ENCODE measurements at regions not wholly inside any gene's neighbourhood (a gene's known extent, or its start where the extent isn't known, plus 50 kb on each side); places are given as distances from the start of the nearest gene placed in this dataset.
"Not testable (repeated sequence)": the region's sequence is repeated elsewhere in the genome, so short reads cannot be mapped to it uniquely, and the experiment has no call there.

- H2BK15ac ChIP-seq (ENCODE audit: low read length), result no peak overlapping the region
These were observed 336.3 kb downstream of the PPP1R3A start for GRCh38 chr7:113582471-113582870.

GRCh38 chr7:113563257-113563656 is 355.6 kb downstream of the PPP1R3A start:
- H3K79me1 ChIP-seq (ENCODE audit: low read depth, low read length); DNase-seq (ENCODE audit: low spot score); H2BK12ac ChIP-seq (ENCODE audit: low read length); H3K4me3 ChIP-seq (ENCODE audit: low read length in 2 of 2); H2BK120ac ChIP-seq (ENCODE audit: low read depth, low read length); H2BK15ac ChIP-seq (ENCODE audit: low read length); H3K23ac ChIP-seq (ENCODE audit: low read depth, low read length, poor library complexity); H3K9ac ChIP-seq (ENCODE audit: low read depth, low read length, poor library complexity); H3K4ac ChIP-seq (ENCODE audit: low read length); H4K91ac ChIP-seq (ENCODE audit: low read depth, low read length, poor library complexity); H3K27me3 ChIP-seq (ENCODE audit: control insufficient read depth in 3 of 3, insufficient read depth in 3 of 3, low read depth in 1 of 3, low read length in 3 of 3); H3K9me3 ChIP-seq (replicated peaks in 1 of 2; ENCODE audit: control insufficient read depth in 2 of 2, insufficient read depth in 1 of 2, low read depth in 1 of 2, low read length in 2 of 2); H3K36me3 ChIP-seq (replicated peaks in 1 of 2; ENCODE audit: control insufficient read depth in 2 of 2, insufficient read depth in 2 of 2, low read length in 2 of 2); H3K4me1 ChIP-seq (ENCODE audit: control insufficient read depth in 2 of 2, insufficient read depth in 1 of 2, low read depth in 1 of 2, low read length in 2 of 2); H3K14ac ChIP-seq (ENCODE audit: low read length); H3K4me2 ChIP-seq (ENCODE audit: insufficient read depth, low read length, poor library complexity, severe bottlenecking); H2AFZ ChIP-seq (ENCODE audit: low read length); H2AK5ac ChIP-seq (ENCODE audit: low read depth, low read length); H3K18ac ChIP-seq (ENCODE audit: low read length); H4K8ac ChIP-seq (ENCODE audit: low read depth, low read length); H2BK5ac ChIP-seq (ENCODE audit: low read length); H3K27ac ChIP-seq (replicated peaks; ENCODE audit: low read length): not testable (repeated sequence)
- no CpG with 5 or more reads among the region's 8 CpGs for WGBS, 2 donors (ENCODE audit: extremely low coverage in 2 of 2, insufficient read length in 2 of 2, insufficient replicate concordance in 1 of 2)

More at GRCh38 chr7:113582471-113582870, 336.3 kb downstream of the PPP1R3A start:
- no peak overlapping the region for H3K14ac ChIP-seq (ENCODE audit: low read length)
- no peak overlapping the region for H4K8ac ChIP-seq (ENCODE audit: low read depth, low read length)
- no peak overlapping the region for H2AFZ ChIP-seq (ENCODE audit: low read length)
- no peak overlapping the region for H2BK12ac ChIP-seq (ENCODE audit: low read length)
- H3K23ac ChIP-seq (ENCODE audit: low read depth, low read length, poor library complexity), result no peak overlapping the region
- no peak overlapping the region for H3K9ac ChIP-seq (ENCODE audit: low read depth, low read length, poor library complexity)
- H3K4me1 ChIP-seq (ENCODE audit: control insufficient read depth in 2 of 2, insufficient read depth in 1 of 2, low read depth in 1 of 2, low read length in 2 of 2), result no peaks in the 10 kb centered on the region
- no peaks in the 10 kb centered on the region for H3K9me3 ChIP-seq (replicated peaks in 1 of 2; ENCODE audit: control insufficient read depth in 2 of 2, insufficient read depth in 1 of 2, low read depth in 1 of 2, low read length in 2 of 2)
- H2AK5ac ChIP-seq (ENCODE audit: low read depth, low read length), result no peak overlapping the region
- no peaks in the 10 kb centered on the region for H3K79me1 ChIP-seq (ENCODE audit: low read depth, low read length)
- no peaks in the 10 kb centered on the region for H3K27me3 ChIP-seq (ENCODE audit: control insufficient read depth in 3 of 3, insufficient read depth in 3 of 3, low read depth in 1 of 3, low read length in 3 of 3)
- no peak overlapping the region for H4K91ac ChIP-seq (ENCODE audit: low read depth, low read length, poor library complexity)
- no peak overlapping the region for H2BK5ac ChIP-seq (ENCODE audit: low read length)
- H2BK120ac ChIP-seq (ENCODE audit: low read depth, low read length), result no peak overlapping the region
- no peak overlapping the region for H3K4ac ChIP-seq (ENCODE audit: low read length)
- no peak overlapping the region for H3K18ac ChIP-seq (ENCODE audit: low read length)
- H3K4me2 ChIP-seq (ENCODE audit: insufficient read depth, low read length, poor library complexity, severe bottlenecking), result no peak overlapping the region
- no peak for DNase-seq (ENCODE audit: low spot score)
- H3K36me3 ChIP-seq (replicated peaks in 1 of 2; ENCODE audit: control insufficient read depth in 2 of 2, insufficient read depth in 2 of 2, low read length in 2 of 2), result no peaks in the 10 kb centered on the region
- H3K4me3 ChIP-seq (ENCODE audit: low read length in 2 of 2), result no peak overlapping the region
- H3K27ac ChIP-seq (replicated peaks; ENCODE audit: low read length), result no peak overlapping the region

GRCh38 chr7:113562801-113563200 is 356.0 kb downstream of the PPP1R3A start:
- Histone ChIP-seq H4K91ac (ENCODE audit: low read depth, low read length, poor library complexity) (no peak overlapping the region), H3K23ac (ENCODE audit: low read depth, low read length, poor library complexity) (no peak overlapping the region), H2BK120ac (ENCODE audit: low read depth, low read length) (no peak overlapping the region), H3K18ac (ENCODE audit: low read length) (no peak overlapping the region), H3K4me2 (ENCODE audit: insufficient read depth, low read length, poor library complexity, severe bottlenecking) (no peak overlapping the region), H3K27ac (replicated peaks; ENCODE audit: low read length) (no peak overlapping the region), H2AK5ac (ENCODE audit: low read depth, low read length) (no peak overlapping the region), H4K8ac (ENCODE audit: low read depth, low read length) (no peak overlapping the region), H3K14ac (ENCODE audit: low read length) (no peak overlapping the region), H3K9me3 (replicated peaks in 1 of 2; ENCODE audit: control insufficient read depth in 2 of 2, insufficient read depth in 1 of 2, low read depth in 1 of 2, low read length in 2 of 2) (no peaks in the 10 kb centered on the region), H2BK5ac (ENCODE audit: low read length) (no peak overlapping the region), H2BK15ac (ENCODE audit: low read length) (no peak overlapping the region), H2AFZ (ENCODE audit: low read length) (no peak overlapping the region), H3K79me1 (ENCODE audit: low read depth, low read length) (no peaks in the 10 kb centered on the region), H3K4me3 (ENCODE audit: low read length in 2 of 2) (no peak overlapping the region), H3K27me3 (ENCODE audit: control insufficient read depth in 3 of 3, insufficient read depth in 3 of 3, low read depth in 1 of 3, low read length in 3 of 3) (no peaks in the 10 kb centered on the region), H3K4ac (ENCODE audit: low read length) (no peak overlapping the region), H3K4me1 (ENCODE audit: control insufficient read depth in 2 of 2, insufficient read depth in 1 of 2, low read depth in 1 of 2, low read length in 2 of 2) (no peaks in the 10 kb centered on the region), H2BK12ac (ENCODE audit: low read length) (no peak overlapping the region), H3K36me3 (replicated peaks in 1 of 2; ENCODE audit: control insufficient read depth in 2 of 2, insufficient read depth in 2 of 2, low read length in 2 of 2) (no peaks in the 10 kb centered on the region), H3K9ac (ENCODE audit: low read depth, low read length, poor library complexity) (no peak overlapping the region)
- DNase-seq (ENCODE audit: low spot score), result no peak
- WGBS, 2 donors (ENCODE audit: extremely low coverage in 2 of 2, insufficient read length in 2 of 2, insufficient replicate concordance in 1 of 2), result no CpG with 5 or more reads among the region's 1 CpG

- Histone ChIP-seq H3K27me3 (ENCODE audit: control insufficient read depth in 3 of 3, insufficient read depth in 3 of 3, low read depth in 1 of 3, low read length in 3 of 3) (no peaks in the 10 kb centered on the region), H3K9me3 (replicated peaks in 1 of 2; ENCODE audit: control insufficient read depth in 2 of 2, insufficient read depth in 1 of 2, low read depth in 1 of 2, low read length in 2 of 2) (no peaks in the 10 kb centered on the region), H4K8ac (ENCODE audit: low read depth, low read length) (no peak overlapping the region), H3K4me2 (ENCODE audit: insufficient read depth, low read length, poor library complexity, severe bottlenecking) (no peak overlapping the region), H2AK5ac (ENCODE audit: low read depth, low read length) (no peak overlapping the region), H3K4me1 (ENCODE audit: control insufficient read depth in 2 of 2, insufficient read depth in 1 of 2, low read depth in 1 of 2, low read length in 2 of 2) (no peaks in the 10 kb centered on the region), H3K4ac (ENCODE audit: low read length) (no peak overlapping the region), H2BK5ac (ENCODE audit: low read length) (no peak overlapping the region), H2AFZ (ENCODE audit: low read length) (no peak overlapping the region), H2BK15ac (ENCODE audit: low read length) (no peak overlapping the region), H2BK12ac (ENCODE audit: low read length) (no peak overlapping the region), H3K79me1 (ENCODE audit: low read depth, low read length) (no peaks in the 10 kb centered on the region), H3K18ac (ENCODE audit: low read length) (no peak overlapping the region), H3K14ac (ENCODE audit: low read length) (no peak overlapping the region), H3K36me3 (replicated peaks in 1 of 2; ENCODE audit: control insufficient read depth in 2 of 2, insufficient read depth in 2 of 2, low read length in 2 of 2) (no peaks in the 10 kb centered on the region), H3K27ac (replicated peaks; ENCODE audit: low read length) (no peak overlapping the region), H4K91ac (ENCODE audit: low read depth, low read length, poor library complexity) (no peak overlapping the region), H2BK120ac (ENCODE audit: low read depth, low read length) (no peak overlapping the region), H3K9ac (ENCODE audit: low read depth, low read length, poor library complexity) (no peak overlapping the region), H3K23ac (ENCODE audit: low read depth, low read length, poor library complexity) (no peak overlapping the region), H3K4me3 (ENCODE audit: low read length in 2 of 2) (no peak overlapping the region)
- DNase-seq (ENCODE audit: low spot score), result no peak
These were observed 356.6 kb downstream of the PPP1R3A start for GRCh38 chr7:113562242-113562641.
